Psoas muscle (tissue), 7 donors: ENCODE measurements at regions not wholly inside any gene's neighbourhood (a gene's known extent, or its start where the extent isn't known, plus 50 kb on each side); places are given as distances from the start of the nearest gene placed in this dataset.

Experiments
- ATAC-seq, 4 donors: fragments of 200-7000 bp; cut with Tn5 transposase; one replicate each; pipeline ENCODE4 v1.9.1; 2020; ENCODE audit warnings: moderate library complexity in 3 of 4, mild to moderate bottlenecking in 2 of 4
- DNase-seq, 2 donors: peaks; one replicate each; pipeline ENCODE4 v3.0.0-alpha.2; 2020
- H3K27ac ChIP-seq: fragments of 200-600 bp; one replicate; pipeline ENCODE4 v1.8.0; 2022
- H3K27me3 ChIP-seq, 3 donors: fragments of 200-600 bp in 1 of 3; one replicate each; pipeline versions ENCODE4 v1.6.1 to v1.8.0; 2013 to 2022; ENCODE audit warnings: low read length in 2 of 3, mild to moderate bottlenecking in 2 of 3, moderate library complexity in 1 of 3; ENCODE audit not compliant: insufficient read depth in 3 of 3
- H3K36me3 ChIP-seq, 2 donors: fragments of 200-600 bp in 1 of 2; one replicate each; pipeline versions ENCODE4 v1.6.1 to v1.8.0; 2013 to 2022; ENCODE audit warnings: low read depth in 1 of 2, mild to moderate bottlenecking in 1 of 2, moderate library complexity in 1 of 2; ENCODE audit not compliant: insufficient read depth in 1 of 2
- H3K4me1 ChIP-seq: fragments of 200-600 bp; one replicate; pipeline ENCODE4 v1.8.0; 2022
- H3K4me3 ChIP-seq: fragments of 200-600 bp; one replicate; pipeline ENCODE4 v1.8.0; 2022; ENCODE audit warnings: mild to moderate bottlenecking
- H3K9me3 ChIP-seq: fragments of 200-600 bp; one replicate; pipeline ENCODE4 v1.8.0; 2022
- CTCF ChIP-seq: fragments of 200-600 bp; IDR thresholded peaks from one replicate; pipeline ENCODE4 v1.8.0; 2022; ENCODE audit warnings: antibody characterized with exemption
- WGBS, 3 donors: extraction: QIAGEN DNeasy Blood & Tissue Kit; methylation state at CpG; one replicate each; pipeline versions ENCODE4 v1.1.6 to v1.1.7; 2013; 5-methylcytosine and 5-hydroxymethylcytosine counted together
- intact Hi-C, 2 donors: fragments of 100-400 bp; cut with DNase I; formaldehyde crosslinking; loops; one replicate each; pipeline versions ENCODE4 v1.11.0 to v1.14.2; 2022
- donor health status: healthy with polysubstance abuse.
- donor health status: DM: no; HTN: no; CAD: no; lungs with moderate emphysema.
- donor health status: Bipolar disorder and iron deficiency.
- donor health status: healthy.
- donor health status: DM: yes; HTN: yes; CAD: no.
- donor health status: DM: no; HTN: no; CAD: no.
- donor health status: DM: yes; HTN: yes; CAD: no.

- ATAC-seq (no peak), DNase-seq (no peak)
- no peak for TF ChIP-seq CTCF
- Histone ChIP-seq H3K4me1 (no peaks in the 10 kb centered on the region), H3K4me3 (no peak overlapping the region), H3K9me3 (no peaks in the 10 kb centered on the region), H3K27me3 (no peaks in the 10 kb centered on the region), H3K36me3 (no peaks in the 10 kb centered on the region), H3K27ac (no peak overlapping the region)
- WGBS, 3 donors, result 75 to 97% (median 77%) methylated on average over 1 of the region's 1 CpG
- intact Hi-C loops, result no loop called here
Observed at GRCh38 chr9:115923410-115923809, 230.2 kb upstream of the PAPPA start.

GRCh38 chr9:115923903-115924668 lies 229.5 kb upstream of the PAPPA start:
- Histone ChIP-seq H3K36me3 (no peaks in the 10 kb centered on the region), H3K4me1 (no peaks in the 10 kb centered on the region), H3K27ac (no peak overlapping the region), H3K9me3 (no peaks in the 10 kb centered on the region), H3K27me3 (no peaks in the 10 kb centered on the region), H3K4me3 (no peak overlapping the region)
- ATAC-seq (no peak), DNase-seq (no peak)
- TF ChIP-seq CTCF, result no peak
- intact Hi-C loops, result no loop called here
- WGBS, 3 donors, result 49 to 61% (median 59%) methylated on average over 5 of the region's 5 CpGs

GRCh38 chr9:115924669-115924987 lies 229.0 kb upstream of the PAPPA start:
- Histone ChIP-seq H3K9me3 (no peaks in the 10 kb centered on the region), H3K4me1 (no peaks in the 10 kb centered on the region), H3K4me3 (no peak overlapping the region), H3K27ac (no peak overlapping the region), H3K36me3 (no peaks in the 10 kb centered on the region), H3K27me3 (no peaks in the 10 kb centered on the region)
- intact Hi-C loops, result no loop called here
- DNase-seq (no peak), ATAC-seq (no peak)
- no peak for TF ChIP-seq CTCF

- intact Hi-C loops, result no loop called here
Observed at GRCh38 chr9:115925424-115925823, 228.2 kb upstream of the PAPPA start.

More at GRCh38 chr9:115925424-115925823, 228.2 kb upstream of the PAPPA start:
- H3K4me1 ChIP-seq, result no peaks in the 10 kb centered on the region
- no peaks in the 10 kb centered on the region for H3K36me3 ChIP-seq
- no peaks in the 10 kb centered on the region for H3K9me3 ChIP-seq
- no peak for TF ChIP-seq CTCF
- no peak overlapping the region for H3K27ac ChIP-seq
- H3K27me3 ChIP-seq, result no peaks in the 10 kb centered on the region
- no peak overlapping the region for H3K4me3 ChIP-seq
- DNase-seq (no peak), ATAC-seq (no peak)
- 44 to 70% (median 46%) methylated on average over 2 of the region's 2 CpGs for WGBS, 3 donors
